GM18505 (cell line): ENCODE measurements at regions not wholly inside any gene's neighbourhood (a gene's known extent, or its start where the extent isn't known, plus 50 kb on each side); places are given as distances from the start of the nearest gene placed in this dataset.

Source experiments
- ATAC-seq: cut with Tn5 transposase; IDR thresholded peaks from one replicate; pipeline ENCODE4 v1.9.1; 2021; ENCODE audit not compliant: unreplicated experiment
- POLR2A ChIP-seq: IDR thresholded peaks from 4 replicates; pipeline ENCODE4 v1.6.1; 2011; ENCODE audit warnings: borderline replicate concordance; ENCODE audit not compliant: insufficient read depth, insufficient read length; ENCODE audit errors: extremely low read depth

DNA sequence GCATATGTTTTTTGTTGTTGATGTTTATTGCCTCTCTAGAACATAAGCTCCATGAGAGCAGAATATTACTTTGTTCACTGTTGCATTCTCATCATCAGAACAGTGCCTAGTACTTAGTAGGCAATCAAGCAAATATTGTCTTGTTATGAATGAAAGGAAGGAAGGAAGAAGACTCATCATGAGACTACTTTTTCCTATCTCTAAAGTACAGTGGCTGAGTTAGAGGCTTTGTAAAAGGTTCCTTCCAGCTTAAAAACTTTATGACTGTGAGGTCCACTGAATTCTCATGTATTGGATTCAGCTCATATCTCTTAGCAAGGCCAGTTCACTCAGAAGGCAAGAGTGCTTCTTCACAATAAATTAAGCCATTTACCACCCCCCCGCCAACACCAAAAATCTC lies 171.8 kb upstream of the NR3C1 start:
- no peak for ATAC-seq
- no peak for TF ChIP-seq POLR2A

DNA sequence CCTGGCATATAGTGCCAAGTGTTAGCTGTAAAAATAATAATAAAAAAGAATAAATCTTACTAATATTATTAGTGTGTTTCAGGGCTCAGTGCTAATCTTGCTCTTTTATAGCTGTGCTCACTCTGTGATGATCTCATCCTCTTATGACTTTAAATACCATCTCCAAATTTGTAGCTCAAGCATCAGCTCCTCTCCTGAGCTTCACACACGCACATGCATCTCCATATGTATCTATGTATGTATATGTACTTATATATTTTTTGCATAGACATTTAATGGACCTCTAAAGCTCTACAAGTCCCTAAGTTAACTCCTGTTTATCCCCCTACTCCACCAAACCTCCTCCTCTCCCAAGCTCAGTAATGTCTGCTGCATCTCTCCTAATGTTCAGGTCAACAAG lies 170.8 kb upstream of the NR3C1 start:
- no peak for TF ChIP-seq POLR2A
- no peak for ATAC-seq

DNA sequence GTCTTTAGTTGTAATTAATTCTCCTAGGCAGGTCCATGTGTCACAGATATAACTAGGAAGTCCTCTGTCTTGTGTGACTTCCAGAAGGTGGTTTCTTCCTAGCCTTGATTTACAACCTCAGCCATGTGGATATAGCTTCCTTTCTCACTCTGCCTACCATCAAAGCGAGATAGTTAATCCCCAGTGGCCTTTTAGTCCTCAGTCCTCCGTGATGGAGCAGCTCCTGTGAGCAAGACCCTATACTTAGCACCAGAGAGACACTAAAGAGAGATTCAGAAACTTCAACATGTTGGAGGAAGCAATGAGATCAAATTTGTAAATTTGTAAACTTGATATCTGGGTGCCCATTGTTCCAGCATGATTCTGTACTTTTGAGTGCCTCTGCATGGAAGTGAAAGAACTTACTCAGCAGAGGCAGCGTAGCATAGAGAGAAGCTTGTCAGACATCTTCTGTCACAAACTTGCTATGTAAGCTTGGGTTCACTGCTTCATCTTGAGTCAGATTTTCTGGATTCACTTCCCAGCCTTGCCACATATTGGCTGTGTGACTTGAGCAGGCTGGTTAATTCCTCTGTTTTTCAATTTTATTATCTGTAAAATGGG lies 170.2 kb upstream of the NR3C1 start:
- no peak for TF ChIP-seq POLR2A
- peak; percentile 67 for ATAC-seq

DNA sequence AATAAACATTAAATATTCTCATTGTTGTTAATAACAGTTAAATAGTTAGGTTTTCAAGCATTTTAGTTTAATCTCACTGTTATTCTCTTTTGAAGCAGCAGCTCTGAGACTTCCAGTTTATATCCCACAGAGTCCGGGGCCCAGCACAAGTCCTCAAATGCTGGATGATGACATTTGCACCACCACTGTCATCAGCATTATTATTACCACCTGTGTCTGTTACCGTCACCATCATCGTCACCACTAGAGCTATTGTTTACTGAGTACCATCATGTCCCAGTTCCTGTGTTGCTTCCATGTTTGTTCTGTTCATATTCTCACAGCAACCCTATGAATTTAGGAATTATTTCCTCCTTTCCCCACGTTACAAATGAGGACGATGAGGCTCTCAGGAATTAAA lies 169.2 kb upstream of the NR3C1 start:
- TF ChIP-seq POLR2A = no peak
- no peak for ATAC-seq

DNA sequence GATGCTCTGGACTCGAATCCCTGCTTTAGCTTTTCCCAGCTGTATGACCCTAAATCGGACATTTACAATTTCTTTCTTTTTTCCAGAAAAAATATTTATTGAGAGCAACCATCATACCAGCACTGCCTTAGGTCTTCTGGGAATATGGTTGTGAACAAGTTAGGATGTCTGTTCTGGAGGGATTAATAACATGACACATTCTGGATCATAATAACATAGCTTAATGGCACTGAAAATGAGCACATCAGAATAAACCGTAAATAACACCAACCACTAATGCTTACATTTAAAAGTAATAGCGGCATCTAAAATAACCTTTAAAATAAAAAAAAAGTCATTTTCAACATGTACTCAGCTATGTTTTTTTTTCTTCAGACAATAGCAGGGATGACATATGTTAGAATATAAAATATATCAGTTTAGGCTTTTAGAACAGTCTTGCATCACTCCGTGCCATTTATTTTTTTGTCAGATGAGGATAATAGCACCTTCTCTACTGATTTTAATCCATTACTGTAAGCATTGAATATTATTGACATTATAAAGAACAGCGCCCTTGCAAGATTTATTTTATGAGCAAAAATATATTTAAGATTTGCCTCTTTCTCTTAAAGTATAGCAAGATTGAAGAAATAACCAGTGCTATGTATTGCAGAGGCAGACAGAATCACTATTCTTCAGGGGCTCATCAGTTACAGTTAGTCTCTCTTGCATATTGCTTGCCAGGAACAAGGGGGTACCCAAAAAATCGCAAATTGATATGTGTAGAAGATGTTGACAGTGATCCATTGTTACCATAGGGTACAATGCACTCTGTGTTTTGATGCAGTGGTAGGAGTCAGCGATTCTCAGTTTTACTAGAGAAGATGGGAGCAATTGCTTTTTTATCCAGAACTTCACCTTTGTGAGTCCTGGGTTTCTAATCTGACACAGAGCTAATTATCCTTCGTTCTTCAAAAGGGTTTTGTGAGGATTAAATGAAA lies 168.4 kb upstream of the NR3C1 start:
- no peak for TF ChIP-seq POLR2A
- no peak for ATAC-seq

DNA sequence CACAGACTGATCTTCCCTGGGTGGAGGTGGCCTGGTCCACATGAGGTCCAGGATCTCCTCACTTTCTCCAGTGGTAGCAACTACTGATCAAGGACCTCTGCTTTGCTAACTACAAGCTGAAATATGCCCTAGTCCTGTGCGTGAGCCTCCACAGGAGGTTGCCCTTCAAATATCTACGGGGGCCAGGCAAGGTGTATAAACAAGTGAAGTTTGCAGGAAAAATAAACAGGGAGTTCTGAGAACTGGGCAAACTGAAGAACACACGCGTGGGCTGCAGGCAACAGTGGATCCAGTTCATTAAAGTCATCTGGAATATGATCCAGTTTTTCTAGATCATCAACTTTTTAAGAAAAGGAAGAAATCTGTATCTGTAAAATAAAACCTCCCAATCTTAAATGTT lies 167.5 kb upstream of the NR3C1 start:
- no peak for ATAC-seq
- no peak for TF ChIP-seq POLR2A

DNA sequence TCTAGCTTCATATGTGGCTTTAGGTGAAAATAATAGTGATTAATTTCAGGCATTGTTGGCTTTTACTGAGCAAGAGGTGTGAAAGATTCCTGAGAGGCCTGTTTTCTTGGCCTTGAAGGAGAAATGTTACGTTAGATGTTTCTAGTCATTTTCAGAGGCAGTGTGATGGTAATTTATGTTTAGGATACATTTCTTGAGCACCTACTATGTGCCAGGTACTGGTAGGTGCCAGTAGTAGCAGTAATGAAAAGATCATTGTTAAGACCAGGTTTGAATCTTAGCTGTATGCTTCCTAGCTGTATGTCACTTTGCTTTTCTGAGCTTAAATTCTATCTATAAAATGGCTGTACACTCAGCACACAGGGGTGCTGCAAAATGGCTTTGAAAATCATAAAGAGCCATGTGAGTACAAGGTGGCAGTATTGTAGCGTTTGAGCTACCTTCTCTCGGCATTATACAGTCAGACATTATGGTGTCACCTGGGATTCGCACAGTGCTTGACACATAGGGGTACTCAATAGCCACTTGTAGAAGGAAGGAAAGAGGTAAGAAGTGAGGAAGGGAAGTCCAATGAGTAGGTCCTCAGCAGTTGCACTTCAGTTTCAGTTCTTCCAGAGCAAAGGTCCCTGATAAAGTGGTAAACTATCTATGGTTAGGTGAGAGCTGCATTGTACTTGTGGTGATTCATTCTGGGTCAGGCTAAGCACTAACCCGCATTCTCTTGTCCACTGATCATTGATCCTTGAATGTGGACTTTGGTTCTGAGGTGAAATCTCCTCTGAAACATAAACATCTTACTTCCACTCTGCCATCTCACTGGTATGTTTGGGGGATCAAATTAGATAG lies 166.5 kb upstream of the NR3C1 start:
- no peak for TF ChIP-seq POLR2A
- ATAC-seq = no peak

DNA sequence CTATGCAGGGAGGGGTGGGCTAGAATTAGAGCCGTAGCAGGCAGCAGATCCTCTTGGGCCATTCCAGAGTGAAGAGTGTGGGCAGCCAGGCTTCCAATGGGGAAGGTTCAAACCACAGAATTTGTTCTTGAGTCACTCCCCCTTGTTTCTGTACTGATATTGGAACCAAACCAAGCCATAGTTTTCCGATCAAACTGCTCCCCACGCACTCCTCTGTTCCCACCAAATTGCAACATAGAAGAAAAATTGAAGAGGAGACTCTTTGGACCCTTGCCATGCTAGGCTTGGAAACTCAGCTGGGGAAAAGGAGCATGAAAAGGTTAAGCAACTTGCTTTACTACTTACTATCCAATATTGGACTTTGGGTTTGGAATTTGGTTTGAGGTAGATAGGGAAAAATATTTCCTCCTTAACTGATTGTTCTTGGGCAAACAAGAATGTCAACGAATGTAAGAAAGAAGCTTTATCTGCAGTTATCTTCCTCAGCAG lies 165.8 kb upstream of the NR3C1 start:
- no peak for TF ChIP-seq POLR2A
- no peak for ATAC-seq

DNA sequence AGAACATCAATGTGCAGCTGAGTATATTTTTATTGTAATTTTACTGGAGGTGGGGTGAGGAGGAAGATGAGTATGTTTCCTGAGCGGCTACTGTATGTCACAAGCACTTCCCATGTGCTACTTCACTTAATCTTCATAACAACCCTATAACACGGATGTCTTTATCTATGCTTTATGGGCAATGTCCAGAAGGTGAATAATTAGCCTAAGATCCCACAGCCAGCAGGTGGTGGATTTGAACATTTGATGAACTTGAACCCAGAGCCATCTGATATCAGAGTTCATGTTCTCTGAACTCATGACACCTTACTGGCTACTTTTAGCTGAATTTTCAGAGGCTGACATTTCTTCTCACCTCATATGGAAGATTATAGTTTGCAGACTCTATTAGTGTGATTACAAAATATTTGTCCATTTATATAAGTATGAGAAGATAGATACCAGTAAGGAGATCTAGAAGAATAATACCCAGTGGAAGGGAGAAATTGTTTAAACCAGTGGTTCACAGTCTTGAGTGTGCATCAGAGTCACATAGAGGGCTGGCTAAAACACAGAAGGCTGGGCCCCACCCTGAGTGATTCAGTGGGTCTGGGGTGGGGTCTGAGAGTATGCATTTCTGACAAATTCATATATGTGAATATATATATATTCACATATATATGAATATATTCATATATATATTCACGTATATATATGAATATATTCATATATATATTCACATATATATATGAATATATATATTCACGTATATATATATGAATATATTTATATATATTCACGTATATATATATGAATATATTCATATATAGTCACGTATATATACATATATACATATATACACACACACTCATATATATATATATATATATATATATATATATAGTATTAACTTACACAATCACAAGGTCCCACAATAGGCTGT lies 164.4 kb upstream of the NR3C1 start:
- ATAC-seq = no peak

DNA sequence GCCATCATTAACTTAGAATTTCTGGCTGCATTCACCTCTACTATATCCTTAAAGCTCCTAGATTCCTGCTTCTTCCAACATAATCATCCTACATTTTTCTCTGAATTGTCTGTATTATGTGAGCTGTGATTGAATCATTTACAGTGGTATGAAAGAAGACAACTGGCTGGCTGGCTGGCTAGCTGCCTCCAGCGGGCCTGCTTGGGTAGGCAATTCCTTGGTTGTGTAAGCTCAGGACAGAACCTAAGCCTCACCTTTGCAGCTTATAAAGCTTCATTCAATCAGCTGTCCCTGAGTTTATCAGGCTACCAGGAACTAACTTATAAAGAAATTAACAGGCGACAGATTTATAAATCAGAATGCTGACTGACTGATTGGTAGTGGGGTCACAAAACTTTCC lies 162.7 kb upstream of the NR3C1 start:
- ATAC-seq = no peak
- TF ChIP-seq POLR2A = no peak

More for the DNA sequence above, 164.4 kb upstream of the NR3C1 start:
- no peak for TF ChIP-seq POLR2A

DNA sequence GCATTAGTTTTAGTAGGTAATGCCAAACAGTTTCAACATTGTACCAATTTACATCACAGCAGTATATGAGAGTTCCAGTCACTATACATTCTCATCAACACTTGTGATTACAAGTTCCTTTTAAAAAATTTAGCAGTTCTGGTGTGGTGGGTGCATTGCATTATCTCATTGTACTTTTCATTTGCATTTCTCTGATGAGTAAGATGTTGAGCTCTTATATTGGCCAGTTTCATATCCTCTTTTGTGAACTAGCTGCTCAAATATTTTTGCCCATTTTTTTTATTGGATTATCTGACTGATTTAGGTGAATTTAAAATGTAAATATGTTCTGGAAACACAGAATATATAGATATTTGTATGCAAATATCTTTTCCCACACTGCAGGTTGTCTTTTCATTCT lies 160.9 kb upstream of the NR3C1 start:
- TF ChIP-seq POLR2A = no peak
- ATAC-seq = peak; percentile 99

DNA sequence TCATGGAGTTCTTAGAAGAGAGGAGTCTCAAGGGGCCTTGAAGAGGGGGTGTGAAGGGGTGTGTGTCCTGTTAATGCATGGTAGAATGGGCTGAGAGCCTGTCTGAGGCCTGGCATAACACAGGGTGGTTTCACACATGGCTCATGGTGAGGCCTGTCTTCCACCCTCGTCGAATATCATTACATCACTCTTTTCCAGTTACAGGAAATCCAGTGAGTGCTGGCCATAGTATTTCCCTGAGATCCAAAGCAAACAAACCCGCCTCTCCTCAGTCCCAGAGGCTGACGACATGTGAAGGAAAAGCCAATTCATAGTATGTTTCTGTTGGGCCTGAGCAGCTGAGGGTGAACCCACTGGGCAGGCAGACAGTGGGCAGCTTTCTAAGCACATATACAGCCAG lies 159.4 kb upstream of the NR3C1 start:
- ATAC-seq = no peak
- no peak for TF ChIP-seq POLR2A
